A549 (cell line): ENCODE measurements at regions not wholly inside any gene's neighbourhood (a gene's known extent, or its start where the extent isn't known, plus 50 kb on each side); places are given as distances from the start of the nearest gene placed in this dataset.

Experiments used
- POLR2AphosphoS2 ChIP-seq: conservative IDR thresholded peaks from 2 replicates; pipeline ENCODE4 v1.6.1; 2012; ENCODE audit warnings: low read length, improper control_type of control experiment, inconsistent platforms
- RAD21 ChIP-seq, 2 experiments: fragments of >200 bp in 1 of 2; sonication (Bioruptor Twin) in 1 of 2; formaldehyde crosslinking in 1 of 2; IDR thresholded peaks in 1 of 2; conservative IDR thresholded peaks in 1 of 2; 2 replicates in 1 of 2; 3 replicates in 1 of 2; pipeline ENCODE4 v1.6.1; 2012 to 2018; ENCODE audit warnings: inconsistent platforms in 1 of 2
- TF ChIP-seq, protein P1 (sequence below): fragments of >200 bp; sonication (Bioruptor Twin); formaldehyde crosslinking; IDR thresholded peaks from 3 replicates; pipeline ENCODE4 v1.5.1; 2016
- TF ChIP-seq, protein P2 (sequence below): IDR thresholded peaks from 2 replicates; pipeline ENCODE4 v1.6.1; 2012
- TF ChIP-seq, protein P3 (sequence below): IDR thresholded peaks from 2 replicates; pipeline ENCODE4 v1.6.1; 2012

DNA sequence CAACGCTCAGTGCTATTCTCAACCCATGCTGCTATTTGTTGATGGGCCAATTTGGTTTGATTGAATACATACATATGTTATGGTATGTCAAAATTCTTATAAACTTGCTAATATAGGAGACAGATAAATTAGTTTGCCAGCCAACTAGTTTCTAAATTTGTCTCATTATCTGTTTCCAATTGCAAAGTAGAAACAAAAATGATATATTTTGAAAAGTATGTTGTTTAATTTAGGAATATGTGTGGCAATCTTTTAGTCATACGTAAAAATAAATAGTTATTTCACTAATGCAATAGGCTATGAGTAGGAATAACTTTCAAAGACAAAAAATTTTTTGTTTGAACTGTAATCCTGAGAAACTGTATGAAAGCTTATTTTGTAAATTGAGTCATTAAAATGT, 210.6 kb upstream of the KCNJ16 start:
- TF ChIP-seq, protein P1, sequence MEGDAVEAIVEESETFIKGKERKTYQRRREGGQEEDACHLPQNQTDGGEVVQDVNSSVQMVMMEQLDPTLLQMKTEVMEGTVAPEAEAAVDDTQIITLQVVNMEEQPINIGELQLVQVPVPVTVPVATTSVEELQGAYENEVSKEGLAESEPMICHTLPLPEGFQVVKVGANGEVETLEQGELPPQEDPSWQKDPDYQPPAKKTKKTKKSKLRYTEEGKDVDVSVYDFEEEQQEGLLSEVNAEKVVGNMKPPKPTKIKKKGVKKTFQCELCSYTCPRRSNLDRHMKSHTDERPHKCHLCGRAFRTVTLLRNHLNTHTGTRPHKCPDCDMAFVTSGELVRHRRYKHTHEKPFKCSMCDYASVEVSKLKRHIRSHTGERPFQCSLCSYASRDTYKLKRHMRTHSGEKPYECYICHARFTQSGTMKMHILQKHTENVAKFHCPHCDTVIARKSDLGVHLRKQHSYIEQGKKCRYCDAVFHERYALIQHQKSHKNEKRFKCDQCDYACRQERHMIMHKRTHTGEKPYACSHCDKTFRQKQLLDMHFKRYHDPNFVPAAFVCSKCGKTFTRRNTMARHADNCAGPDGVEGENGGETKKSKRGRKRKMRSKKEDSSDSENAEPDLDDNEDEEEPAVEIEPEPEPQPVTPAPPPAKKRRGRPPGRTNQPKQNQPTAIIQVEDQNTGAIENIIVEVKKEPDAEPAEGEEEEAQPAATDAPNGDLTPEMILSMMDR, result no peak
- TF ChIP-seq, protein P2, sequence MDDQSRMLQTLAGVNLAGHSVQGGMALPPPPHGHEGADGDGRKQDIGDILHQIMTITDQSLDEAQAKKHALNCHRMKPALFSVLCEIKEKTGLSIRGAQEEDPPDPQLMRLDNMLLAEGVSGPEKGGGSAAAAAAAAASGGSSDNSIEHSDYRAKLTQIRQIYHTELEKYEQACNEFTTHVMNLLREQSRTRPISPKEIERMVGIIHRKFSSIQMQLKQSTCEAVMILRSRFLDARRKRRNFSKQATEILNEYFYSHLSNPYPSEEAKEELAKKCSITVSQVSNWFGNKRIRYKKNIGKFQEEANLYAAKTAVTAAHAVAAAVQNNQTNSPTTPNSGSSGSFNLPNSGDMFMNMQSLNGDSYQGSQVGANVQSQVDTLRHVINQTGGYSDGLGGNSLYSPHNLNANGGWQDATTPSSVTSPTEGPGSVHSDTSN, result no peak
- no peak for TF ChIP-seq POLR2AphosphoS2
- TF ChIP-seq, protein P3, sequence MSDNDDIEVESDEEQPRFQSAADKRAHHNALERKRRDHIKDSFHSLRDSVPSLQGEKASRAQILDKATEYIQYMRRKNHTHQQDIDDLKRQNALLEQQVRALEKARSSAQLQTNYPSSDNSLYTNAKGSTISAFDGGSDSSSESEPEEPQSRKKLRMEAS, result no peak
- no peak for TF ChIP-seq RAD21 (conservative IDR thresholded peaks at IDR 0.05 in 1 of 2, IDR thresholded peaks at IDR 0.05 in 1 of 2)
